ENCODE measurements at regions not wholly inside any gene's neighbourhood (a gene's known extent, or its start where the extent isn't known, plus 50 kb on each side); places are given as distances from the start of the nearest gene placed in this dataset.

- Mint-ChIP-seq H3K4me3 (no peak overlapping the region), H3K27ac (no peak overlapping the region), H3K9me3 (peaks cover 0 to 18% (median 7%) of the 10 kb centered on the region in 7 donors), H3K36me3 (no peaks in the 10 kb centered on the region), H3K27me3 (ENCODE audit: low read depth in 3 of 3) (peaks cover 5 to 16% (median 15%) of the 10 kb centered on the region in 3 donors), H3K4me1 (no peaks in the 10 kb centered on the region)
- H3K36me3 ChIP-seq (replicated peaks in 1 of 2; ENCODE audit: control insufficient read depth in 1 of 2, insufficient read depth in 2 of 2, low read length in 2 of 2), result no peaks in the 10 kb centered on the region
- H3K4me3 ChIP-seq (replicated peaks in 1 of 3; ENCODE audit: low read depth in 2 of 3, low read length in 3 of 3), result no peak overlapping the region
- no peaks in the 10 kb centered on the region for H4K20me1 ChIP-seq (ENCODE audit: insufficient read depth, low read length)
- H2AFZ ChIP-seq (ENCODE audit: insufficient read depth, low read depth, low read length, poor library complexity, severe bottlenecking), result no peak overlapping the region
- H3K4me2 ChIP-seq (replicated peaks; ENCODE audit: extremely low read depth, low read length, poor library complexity, severe bottlenecking), result no peak overlapping the region
- H3K9me3 ChIP-seq (replicated peaks in 1 of 2; ENCODE audit: control insufficient read depth in 1 of 2, insufficient read depth in 1 of 2, low read length in 2 of 2), result peaks cover 0 to 7% of the 10 kb centered on the region in 2 donors
- WGBS (ENCODE audit: insufficient coverage), result 72% methylated on average over 8 of the region's 10 CpGs
- intact Hi-C loops (cut with micrococcal nuclease), result no loop called here
- no peak for TF ChIP-seq CTCF (IDR thresholded peaks at IDR 0.05)
- peaks cover 2 to 8% of the 10 kb centered on the region in 2 donors for H3K27me3 ChIP-seq (ENCODE audit: control insufficient read depth in 2 of 2, insufficient read depth in 2 of 2, low read length in 2 of 2)
- H3K79me2 ChIP-seq (ENCODE audit: insufficient read depth, low read length), result no peaks in the 10 kb centered on the region
- H3K27ac ChIP-seq (ENCODE audit: low read depth in 1 of 2, low read length in 2 of 2), result no peak overlapping the region
- no peak for DNase-seq
- no peaks in the 10 kb centered on the region for H3K4me1 ChIP-seq (ENCODE audit: control insufficient read depth in 1 of 2, insufficient read depth in 2 of 2, low read length in 2 of 2)
- H3K9ac ChIP-seq (ENCODE audit: insufficient read depth, low read length, poor library complexity, severe bottlenecking), result no peak overlapping the region
These were observed 375.2 kb upstream of the IRX2 start for GRCh38 chr5:3126639-3127038.

DNA sequence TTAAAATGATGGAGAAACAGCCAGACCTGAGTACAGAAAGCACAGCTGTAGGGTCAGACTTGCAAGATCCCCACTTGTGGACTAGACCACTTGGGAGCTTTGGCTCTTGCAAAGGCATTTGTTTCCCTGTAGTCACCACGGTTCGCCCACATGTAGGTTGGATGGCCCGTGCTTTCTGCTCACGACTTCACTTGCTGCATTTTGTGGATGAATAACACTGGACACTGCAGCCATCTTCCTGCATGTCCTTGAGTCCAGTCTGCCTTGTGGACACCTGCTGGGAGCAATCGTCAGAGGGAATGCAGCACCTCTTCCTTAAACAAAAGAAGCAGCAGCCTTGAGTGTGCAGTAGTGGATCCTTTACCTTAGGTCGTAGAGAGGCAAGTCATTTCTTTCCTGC lies 372.9 kb upstream of the IRX2 start:
- Histone ChIP-seq H4K20me1 (ENCODE audit: insufficient read depth, low read length) (no peaks in the 10 kb centered on the region), H3K9ac (ENCODE audit: insufficient read depth, low read length, poor library complexity, severe bottlenecking) (no peak overlapping the region), H3K79me2 (ENCODE audit: insufficient read depth, low read length) (no peaks in the 10 kb centered on the region), H3K36me3 (replicated peaks in 1 of 2; ENCODE audit: control insufficient read depth in 1 of 2, insufficient read depth in 2 of 2, low read length in 2 of 2) (no peaks in the 10 kb centered on the region), H3K4me3 (replicated peaks in 1 of 3; ENCODE audit: low read depth in 2 of 3, low read length in 3 of 3) (no peak overlapping the region), H3K27ac (ENCODE audit: low read depth in 1 of 2, low read length in 2 of 2) (no peak overlapping the region), H3K9me3 (replicated peaks in 1 of 2; ENCODE audit: control insufficient read depth in 1 of 2, insufficient read depth in 1 of 2, low read length in 2 of 2) (peaks cover 0 to 7% of the 10 kb centered on the region in 2 donors), H2AFZ (ENCODE audit: insufficient read depth, low read depth, low read length, poor library complexity, severe bottlenecking) (no peak overlapping the region), H3K4me2 (replicated peaks; ENCODE audit: extremely low read depth, low read length, poor library complexity, severe bottlenecking) (no peak overlapping the region), H3K27me3 (ENCODE audit: control insufficient read depth in 2 of 2, insufficient read depth in 2 of 2, low read length in 2 of 2) (peaks cover 2 to 13% of the 10 kb centered on the region in 2 donors), H3K4me1 (ENCODE audit: control insufficient read depth in 1 of 2, insufficient read depth in 2 of 2, low read length in 2 of 2) (no peaks in the 10 kb centered on the region)
- no peak overlapping the region for H3K4me3 Mint-ChIP-seq
- H3K27ac Mint-ChIP-seq, result no peak overlapping the region
- no peak for TF ChIP-seq CTCF (IDR thresholded peaks at IDR 0.05)
- H3K27me3 Mint-ChIP-seq (ENCODE audit: low read depth in 3 of 3), result peaks cover 11 to 34% (median 31%) of the 10 kb centered on the region in 3 donors
- 92% methylated on average over 6 of the region's 6 CpGs for WGBS (ENCODE audit: insufficient coverage)
- H3K4me1 Mint-ChIP-seq, result no peaks in the 10 kb centered on the region
- H3K36me3 Mint-ChIP-seq, result no peaks in the 10 kb centered on the region
- no peak for DNase-seq
- peaks cover 0 to 18% (median 9%) of the 10 kb centered on the region in 7 donors for H3K9me3 Mint-ChIP-seq
- intact Hi-C loops (cut with micrococcal nuclease), result no loop called here
